ENCODE measurements at regions not wholly inside any gene's neighbourhood (a gene's known extent, or its start where the extent isn't known, plus 50 kb on each side); places are given as distances from the start of the nearest gene placed in this dataset.
"Not testable (repeated sequence)": the region's sequence is repeated elsewhere in the genome, so short reads cannot be mapped to it uniquely, and the experiment has no call there.

GRCh38 chr4:3877236-3877635 lies 111.1 kb downstream of the ADRA2C start:
- no peak for DNase-seq (ENCODE audit: extremely low spot score)
- TF ChIP-seq SP1 (IDR thresholded peaks at IDR 0.05) (no peak), L3MBTL2 (conservative IDR thresholded peaks at IDR 0.05) (no peak), CTBP1 (IDR thresholded peaks at IDR 0.05; ENCODE audit: borderline replicate concordance) (no peak), NFRKB (IDR thresholded peaks at IDR 0.05) (no peak), HDGF (IDR thresholded peaks at IDR 0.05; ENCODE audit: borderline replicate concordance) (no peak), FOXK2 (IDR thresholded peaks at IDR 0.05) (no peak), BHLHE40 (IDR thresholded peaks at IDR 0.05; ENCODE audit: borderline replicate concordance) (no peak), FOXM1 (IDR thresholded peaks at IDR 0.05; ENCODE audit: borderline replicate concordance) (no peak), LEF1 (IDR thresholded peaks at IDR 0.05; ENCODE audit: borderline replicate concordance) (no peak), FOXA1 (IDR thresholded peaks at IDR 0.05) (no peak), SUZ12 (IDR thresholded peaks at IDR 0.05) (no peak)
- ChIA-PET CTCF (no interaction called here), POLR2A (no interaction called here)

GRCh38 chr4:3877868-3878267 lies 111.7 kb downstream of the ADRA2C start:
- ChIA-PET POLR2A (interaction anchor here (0.8 kb wide), 1 partner anchor 113 kb away, joined by 3 read pairs; no protein-coding TSS in a partner anchor), CTCF (interaction anchor here (0.7 kb wide), 1 partner anchor 35 kb away, joined by 8 read pairs; no protein-coding TSS in a partner anchor)
- TF ChIP-seq BHLHE40 (IDR thresholded peaks at IDR 0.05; ENCODE audit: borderline replicate concordance) (no peak), LEF1 (IDR thresholded peaks at IDR 0.05; ENCODE audit: borderline replicate concordance) (no peak)
- no peak for DNase-seq (ENCODE audit: extremely low spot score)

GRCh38 chr4:3878678-3879077 lies 112.5 kb downstream of the ADRA2C start:
- TF ChIP-seq SP1 (IDR thresholded peaks at IDR 0.05) (no peak), L3MBTL2 (conservative IDR thresholded peaks at IDR 0.05) (no peak), ZNF384 (IDR thresholded peaks at IDR 0.05) (no peak), BHLHE40 (IDR thresholded peaks at IDR 0.05; ENCODE audit: borderline replicate concordance) (no peak), ARNT (IDR thresholded peaks at IDR 0.05) (no peak), LEF1 (IDR thresholded peaks at IDR 0.05; ENCODE audit: borderline replicate concordance) (no peak), NFRKB (IDR thresholded peaks at IDR 0.05) (no peak), SUZ12 (IDR thresholded peaks at IDR 0.05) (no peak), PKNOX1 (IDR thresholded peaks at IDR 0.05) (no peak), TARDBP (IDR thresholded peaks at IDR 0.05) (no peak)
- CTCF ChIA-PET = no interaction called here
- DNase-seq (ENCODE audit: extremely low spot score) = no peak
- POLR2A ChIA-PET = interaction anchor here (0.8 to 1.0 kb wide), 2 partner anchors 114 to 130 kb away, joined by 3 read pairs; no protein-coding TSS in a partner anchor

DNA sequence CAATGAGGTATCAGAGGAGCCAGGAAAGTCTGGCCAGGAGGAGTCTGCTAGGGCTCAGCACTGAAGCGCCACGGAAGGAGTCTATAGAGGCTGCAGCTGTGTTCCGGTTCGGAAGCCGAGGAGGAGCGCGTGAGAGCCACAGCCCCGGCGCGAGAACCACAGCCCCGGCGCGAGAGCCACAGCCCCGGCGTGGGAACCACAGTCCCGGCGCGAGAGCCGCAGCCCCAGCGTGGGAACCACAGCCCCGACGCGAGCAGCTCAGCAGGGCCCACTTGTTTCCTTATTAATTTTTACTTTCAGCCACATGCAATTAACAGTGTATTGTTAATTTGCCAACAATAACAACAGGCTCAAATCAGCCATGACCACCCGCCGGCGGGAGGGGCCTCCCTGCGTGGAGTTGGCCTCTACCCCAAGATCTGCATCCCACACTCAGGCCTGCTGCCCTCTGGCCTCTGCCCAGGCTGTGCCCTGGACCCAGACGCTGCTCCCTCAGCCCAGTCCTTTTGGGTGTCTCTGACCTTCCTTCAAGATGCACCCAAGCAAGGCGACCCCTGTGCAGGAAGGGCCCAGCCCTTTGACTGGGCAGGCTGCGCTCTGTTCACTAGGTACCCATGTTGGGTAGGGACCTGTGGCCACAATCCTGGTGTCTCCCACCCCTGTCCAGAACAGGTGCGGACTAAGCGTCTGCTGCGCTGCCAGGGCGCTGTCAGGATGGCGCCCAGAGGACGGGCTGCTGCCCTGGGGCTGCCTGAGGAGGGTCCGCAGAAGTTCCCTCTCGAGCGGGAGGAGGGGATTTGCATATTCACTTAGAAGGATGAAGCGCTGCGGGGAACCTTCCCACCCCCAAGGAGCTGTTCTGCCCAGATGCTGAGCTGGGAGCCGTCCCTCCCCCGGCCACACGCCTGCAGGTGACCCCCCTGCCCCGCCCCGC lies 113.8 kb downstream of the ADRA2C start:
- CTCF ChIA-PET = interaction anchor here (0.5 to 2.1 kb wide), 16 partner anchors 10 to 798 kb away, joined by 3 to 14 read pairs (median 4); no protein-coding TSS in a partner anchor
- POLR2A ChIA-PET = interaction anchor here (1.0 to 1.3 kb wide), 3 partner anchors 114 to 135 kb away, joined by 3 to 5 read pairs (median 3); no protein-coding TSS in a partner anchor
- TF ChIP-seq HDGF (IDR thresholded peaks at IDR 0.05; ENCODE audit: borderline replicate concordance) = no peak
- no peak for TF ChIP-seq ZNF384 (IDR thresholded peaks at IDR 0.05)
- no peak for TF ChIP-seq SP1 (IDR thresholded peaks at IDR 0.05)
- no peak for TF ChIP-seq ELF4 (IDR thresholded peaks at IDR 0.05)
- no peak for TF ChIP-seq BHLHE40 (IDR thresholded peaks at IDR 0.05; ENCODE audit: borderline replicate concordance)
- TF ChIP-seq L3MBTL2 (conservative IDR thresholded peaks at IDR 0.05) = no peak
- no peak for TF ChIP-seq FOXK2 (IDR thresholded peaks at IDR 0.05)
- no peak for TF ChIP-seq SUZ12 (IDR thresholded peaks at IDR 0.05)
- no peak for TF ChIP-seq FOXA1 (IDR thresholded peaks at IDR 0.05)
- TF ChIP-seq LEF1 (IDR thresholded peaks at IDR 0.05; ENCODE audit: borderline replicate concordance) = no peak
- TF ChIP-seq NFRKB (IDR thresholded peaks at IDR 0.05) = no peak
- no peak for TF ChIP-seq TARDBP (IDR thresholded peaks at IDR 0.05)
- no peak for TF ChIP-seq CTBP1 (IDR thresholded peaks at IDR 0.05; ENCODE audit: borderline replicate concordance)
- no peak for TF ChIP-seq PKNOX1 (IDR thresholded peaks at IDR 0.05)
- no peak for TF ChIP-seq FOXM1 (IDR thresholded peaks at IDR 0.05; ENCODE audit: borderline replicate concordance)
- no peak for TF ChIP-seq ARNT (IDR thresholded peaks at IDR 0.05)
- DNase-seq (ENCODE audit: extremely low spot score) = no peak

DNA sequence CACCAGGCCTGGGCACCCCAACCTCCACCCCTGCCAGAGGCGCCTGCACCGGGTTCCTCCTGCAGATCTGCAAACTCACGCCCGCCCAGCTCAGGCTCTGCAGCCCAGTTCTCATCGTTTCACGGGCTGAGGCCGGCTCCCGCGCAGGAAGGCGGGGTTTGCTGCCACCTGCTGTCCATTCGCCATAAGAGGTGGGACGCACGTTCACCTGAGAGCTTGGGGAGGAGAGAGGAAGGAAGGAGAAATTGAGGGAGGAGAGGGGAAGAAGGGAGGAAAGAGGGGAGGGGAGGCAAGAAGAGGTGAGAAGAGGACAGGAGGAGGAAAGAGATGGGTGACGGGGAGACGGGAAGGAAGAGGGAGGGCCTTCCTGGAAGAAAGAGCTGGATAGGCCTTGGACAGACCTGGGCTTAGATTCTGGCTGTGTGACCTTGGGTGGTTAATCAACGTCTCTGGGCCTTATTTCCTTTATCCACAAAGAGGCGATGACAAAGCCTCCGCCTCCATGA lies 114.5 kb downstream of the ADRA2C start:
- peak; percentile 82 for DNase-seq (ENCODE audit: extremely low spot score)
- POLR2A ChIA-PET = interaction anchor here (1.1 to 1.3 kb wide), 2 partner anchors 115 to 135 kb away, joined by 3 to 5 read pairs; no protein-coding TSS in a partner anchor
- CTCF ChIA-PET = interaction anchor here (0.5 to 2.1 kb wide), 17 partner anchors 35 to 799 kb away, joined by 3 to 14 read pairs (median 4); no protein-coding TSS in a partner anchor
- no peak for TF ChIP-seq BHLHE40 (IDR thresholded peaks at IDR 0.05; ENCODE audit: borderline replicate concordance)
- no peak for TF ChIP-seq LEF1 (IDR thresholded peaks at IDR 0.05; ENCODE audit: borderline replicate concordance)
- TF ChIP-seq FOXM1 (IDR thresholded peaks at IDR 0.05; ENCODE audit: borderline replicate concordance) = no peak
- TF ChIP-seq HDGF (IDR thresholded peaks at IDR 0.05; ENCODE audit: borderline replicate concordance) = no peak
- TF ChIP-seq FOXA1 (IDR thresholded peaks at IDR 0.05) = no peak
- TF ChIP-seq PKNOX1 (IDR thresholded peaks at IDR 0.05) = no peak
- no peak for TF ChIP-seq TARDBP (IDR thresholded peaks at IDR 0.05)
- TF ChIP-seq NFRKB (IDR thresholded peaks at IDR 0.05) = no peak

DNA sequence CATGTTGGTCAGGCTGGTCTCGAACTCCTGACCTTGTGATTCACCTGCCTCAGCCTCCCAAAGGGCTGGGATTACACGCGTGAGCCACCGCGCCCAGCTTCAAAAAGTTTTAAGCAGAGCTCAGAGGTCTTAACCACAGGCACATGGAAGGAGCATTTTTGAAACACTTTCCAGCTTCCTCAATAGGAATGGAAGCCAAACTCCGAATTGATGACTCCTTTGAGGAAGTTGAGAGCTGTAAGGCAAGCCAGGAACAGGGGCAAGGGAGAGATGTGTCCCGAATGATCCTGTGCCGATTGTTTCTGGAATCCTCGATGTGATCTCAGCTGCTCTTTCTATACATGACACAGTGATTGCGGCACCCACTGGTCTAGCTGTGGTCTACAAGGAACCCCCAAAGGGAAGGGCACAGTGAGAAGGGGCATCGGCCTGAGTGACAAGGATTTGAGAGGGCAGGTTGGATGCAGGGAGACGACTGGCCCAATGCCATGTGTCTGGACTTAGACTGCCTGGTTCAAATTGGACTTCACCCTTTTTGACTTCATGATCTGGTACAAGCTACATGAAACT lies 116.2 kb downstream of the ADRA2C start:
- POLR2A ChIA-PET; DNase-seq (ENCODE audit: extremely low spot score): not testable (repeated sequence)
- CTCF ChIA-PET = interaction anchor here (0.6 kb wide), 1 partner anchor 1201 kb away, joined by 3 read pairs; no protein-coding TSS in a partner anchor

DNA sequence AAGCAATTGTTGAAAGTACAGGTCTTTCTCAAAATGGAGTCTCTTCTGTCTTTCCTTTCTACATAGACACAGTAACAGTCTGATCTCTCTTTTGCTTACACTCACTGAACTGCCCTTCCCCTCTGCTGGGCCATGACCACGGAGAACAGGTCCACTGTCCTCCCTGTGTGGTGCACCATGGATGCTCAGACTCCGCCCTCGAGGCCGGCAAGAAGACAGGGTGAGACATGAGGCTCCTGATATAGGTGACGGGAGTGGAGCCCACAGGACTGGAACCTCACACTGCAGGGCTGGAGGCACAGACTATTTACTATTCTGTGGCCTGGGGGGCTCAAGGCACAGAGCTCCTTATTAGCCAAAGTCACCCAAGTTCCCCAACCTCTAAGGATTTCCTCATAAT lies 118.1 kb downstream of the ADRA2C start:
- POLR2A ChIA-PET = not testable (repeated sequence)

GRCh38 chr4:3893590-3893989 lies 127.4 kb downstream of the ADRA2C start:
- POLR2A ChIA-PET; DNase-seq (ENCODE audit: extremely low spot score); CTCF ChIA-PET: not testable (repeated sequence)

More for the DNA sequence above, 118.1 kb downstream of the ADRA2C start:
- CTCF ChIA-PET; DNase-seq (ENCODE audit: extremely low spot score): not testable (repeated sequence)

DNA sequence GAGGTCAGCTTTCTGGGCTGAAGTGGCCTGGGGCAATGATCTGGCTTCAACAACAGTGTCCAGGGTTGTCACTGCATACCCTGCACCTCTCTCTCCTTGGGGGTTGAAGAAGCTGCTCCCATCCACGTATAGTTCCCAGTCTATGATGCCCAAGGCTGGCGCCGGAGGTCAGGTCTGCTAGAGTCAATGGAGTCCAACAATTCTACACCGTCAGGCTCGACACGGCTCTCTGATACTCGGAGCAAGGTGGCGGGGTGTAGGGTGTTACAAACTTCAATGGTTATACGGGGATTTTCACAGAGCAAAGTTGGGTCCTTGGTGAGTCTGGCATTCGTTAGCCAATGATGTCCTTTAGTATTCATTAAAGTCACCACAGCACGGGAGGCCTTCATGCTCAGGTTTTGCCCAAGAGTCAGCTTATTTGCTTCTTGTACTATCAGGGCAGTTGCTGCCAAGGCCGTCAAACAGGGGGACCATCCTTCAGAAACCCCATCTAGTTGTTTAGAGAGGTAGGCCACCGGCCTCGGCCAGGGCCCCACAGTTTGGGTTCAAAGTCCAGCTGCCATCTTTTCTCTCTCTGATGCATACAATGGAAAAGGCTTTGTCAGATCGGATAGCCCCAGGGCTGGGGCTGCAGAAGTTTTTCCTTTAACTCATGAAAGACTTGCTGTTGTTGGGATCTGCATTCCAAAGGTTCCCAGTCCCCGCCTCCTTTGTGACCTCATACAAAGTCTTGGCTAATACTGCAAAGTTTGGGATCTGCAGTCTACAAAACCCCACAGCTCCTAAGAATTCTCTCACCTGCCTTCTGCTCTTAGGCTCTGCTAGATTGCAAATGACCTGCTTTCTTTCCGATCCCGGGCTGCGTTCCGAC lies 128.1 kb downstream of the ADRA2C start:
- CTCF ChIA-PET = interaction anchor here (1.2 kb wide), 1 partner anchor 213 kb away, joined by 3 read pairs; no protein-coding TSS in a partner anchor
- DNase-seq (ENCODE audit: extremely low spot score); POLR2A ChIA-PET: not testable (repeated sequence)
